PC-3 (cell line): ENCODE measurements at regions not wholly inside any gene's neighbourhood (a gene's known extent, or its start where the extent isn't known, plus 50 kb on each side); places are given as distances from the start of the nearest gene placed in this dataset.

Experiments
- EZH2 ChIP-seq: fragments of 300-600 bp; sonication (generic); IDR thresholded peaks from one replicate; pipeline ENCODE4 v1.6.1; 2017; ENCODE audit warnings: antibody characterized with exemption, mild to moderate bottlenecking, low read length; ENCODE audit not compliant: unreplicated experiment
- TF ChIP-seq, protein P1 (sequence below): fragments of 300-600 bp; sonication (generic); conservative IDR thresholded peaks from 2 replicates; pipeline ENCODE4 v1.5.1; 2017; ENCODE audit warnings: antibody characterized with exemption, low read depth, mild to moderate bottlenecking, low read length

DNA sequence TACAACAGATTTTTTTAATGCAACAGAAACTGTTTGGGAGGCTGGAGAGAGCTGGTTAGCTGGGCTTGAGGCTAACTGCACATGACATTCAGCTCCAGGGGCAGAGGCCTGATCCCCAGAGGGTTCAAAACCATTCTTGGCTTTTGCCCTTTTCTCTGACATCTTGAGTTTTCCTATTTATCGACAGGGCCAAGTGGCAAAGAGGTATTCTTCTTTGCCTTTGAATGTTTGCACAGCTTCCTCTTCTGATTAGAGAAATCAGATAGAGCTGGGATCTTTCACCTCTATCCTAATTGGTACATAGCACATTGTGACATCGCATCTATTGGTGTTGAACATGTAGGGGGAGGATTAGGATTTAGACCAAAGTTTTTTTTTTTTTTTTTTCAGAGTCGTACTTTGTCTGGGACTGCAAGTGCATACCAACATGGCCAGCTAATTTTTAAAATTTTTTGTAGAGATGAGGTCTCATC lies 143.7 kb downstream of the ACTBL2 start:
- TF ChIP-seq, protein P1, sequence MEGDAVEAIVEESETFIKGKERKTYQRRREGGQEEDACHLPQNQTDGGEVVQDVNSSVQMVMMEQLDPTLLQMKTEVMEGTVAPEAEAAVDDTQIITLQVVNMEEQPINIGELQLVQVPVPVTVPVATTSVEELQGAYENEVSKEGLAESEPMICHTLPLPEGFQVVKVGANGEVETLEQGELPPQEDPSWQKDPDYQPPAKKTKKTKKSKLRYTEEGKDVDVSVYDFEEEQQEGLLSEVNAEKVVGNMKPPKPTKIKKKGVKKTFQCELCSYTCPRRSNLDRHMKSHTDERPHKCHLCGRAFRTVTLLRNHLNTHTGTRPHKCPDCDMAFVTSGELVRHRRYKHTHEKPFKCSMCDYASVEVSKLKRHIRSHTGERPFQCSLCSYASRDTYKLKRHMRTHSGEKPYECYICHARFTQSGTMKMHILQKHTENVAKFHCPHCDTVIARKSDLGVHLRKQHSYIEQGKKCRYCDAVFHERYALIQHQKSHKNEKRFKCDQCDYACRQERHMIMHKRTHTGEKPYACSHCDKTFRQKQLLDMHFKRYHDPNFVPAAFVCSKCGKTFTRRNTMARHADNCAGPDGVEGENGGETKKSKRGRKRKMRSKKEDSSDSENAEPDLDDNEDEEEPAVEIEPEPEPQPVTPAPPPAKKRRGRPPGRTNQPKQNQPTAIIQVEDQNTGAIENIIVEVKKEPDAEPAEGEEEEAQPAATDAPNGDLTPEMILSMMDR: no peak
- TF ChIP-seq EZH2: no peak
